ENCODE measurements at regions not wholly inside any gene's neighbourhood (a gene's known extent, or its start where the extent isn't known, plus 50 kb on each side); places are given as distances from the start of the nearest gene placed in this dataset.

- peaks cover 4% of the 10 kb centered on the region for H3K27me3 ChIP-seq
- no peaks in the 10 kb centered on the region for H3K36me3 ChIP-seq
- no peak overlapping the region for H3K27ac ChIP-seq
- H3K9me3 ChIP-seq: no peaks in the 10 kb centered on the region
- no peak for TF ChIP-seq CTCF (IDR thresholded peaks at IDR 0.05)
- TF ChIP-seq POLR2AphosphoS5 (IDR thresholded peaks at IDR 0.05): no peak
- no peak for TF ChIP-seq EP300 (IDR thresholded peaks at IDR 0.05)
- no peak for TF ChIP-seq POLR2A (IDR thresholded peaks at IDR 0.05)
- H3K4me1 ChIP-seq: no peaks in the 10 kb centered on the region
- H3K4me3 ChIP-seq: no peak overlapping the region
- no peak for ATAC-seq
These were observed 226.3 kb downstream of the CDCA7 start for GRCh38 chr2:173580956-173581355.

DNA sequence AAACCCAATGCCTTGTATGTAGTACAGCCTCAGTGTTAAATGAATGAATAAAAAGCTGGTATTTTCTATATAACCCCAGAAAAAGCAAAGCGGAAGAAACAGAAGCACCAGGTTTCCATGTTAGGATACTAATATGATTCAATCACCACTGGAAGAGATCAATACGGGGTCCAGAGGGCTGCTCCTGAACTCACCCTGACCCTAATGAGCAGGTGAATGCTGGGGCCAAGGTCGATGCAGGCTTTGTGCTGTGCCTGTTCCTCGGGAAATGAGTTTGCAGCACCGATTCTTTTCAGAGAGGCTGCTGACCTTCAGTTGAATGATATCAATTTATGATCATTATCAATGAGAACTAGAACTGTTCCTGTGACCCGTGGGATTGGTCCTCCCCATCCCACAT lies 228.5 kb downstream of the CDCA7 start:
- WGBS, 2 donors (ENCODE audit: low coverage in 1 of 2): 69 to 71% methylated on average over 4 to 6 of the region's 6 CpGs
- H3K27ac ChIP-seq: no peak overlapping the region
- ATAC-seq: no peak

GRCh38 chr2:173584000-173584399 lies 229.3 kb downstream of the CDCA7 start:
- WGBS, 2 donors (ENCODE audit: low coverage in 1 of 2): 71 to 94% methylated on average over 1 of the region's 1 CpG
- Histone ChIP-seq H3K27me3 (peaks cover 4% of the 10 kb centered on the region), H3K27ac (no peak overlapping the region), H3K4me1 (no peaks in the 10 kb centered on the region), H3K9me3 (no peaks in the 10 kb centered on the region), H3K36me3 (no peaks in the 10 kb centered on the region), H3K4me3 (no peak overlapping the region)
- TF ChIP-seq POLR2A (IDR thresholded peaks at IDR 0.05) (no peak), POLR2AphosphoS5 (IDR thresholded peaks at IDR 0.05) (no peak), EP300 (IDR thresholded peaks at IDR 0.05) (no peak), CTCF (IDR thresholded peaks at IDR 0.05) (no peak)
- ATAC-seq: no peak

More for the DNA sequence above, 228.5 kb downstream of the CDCA7 start:
- Histone ChIP-seq H3K27me3 (peaks cover 4% of the 10 kb centered on the region), H3K36me3 (no peaks in the 10 kb centered on the region), H3K9me3 (no peaks in the 10 kb centered on the region), H3K4me3 (no peak overlapping the region), H3K4me1 (no peaks in the 10 kb centered on the region)
- TF ChIP-seq POLR2AphosphoS5 (IDR thresholded peaks at IDR 0.05) (no peak), EP300 (IDR thresholded peaks at IDR 0.05) (no peak), POLR2A (IDR thresholded peaks at IDR 0.05) (no peak), CTCF (IDR thresholded peaks at IDR 0.05) (no peak)

- Histone ChIP-seq H3K27ac (no peak overlapping the region), H3K4me3 (no peak overlapping the region), H3K36me3 (no peaks in the 10 kb centered on the region), H3K4me1 (no peaks in the 10 kb centered on the region), H3K9me3 (no peaks in the 10 kb centered on the region), H3K27me3 (peaks cover 4% of the 10 kb centered on the region)
- ATAC-seq: no peak
- 58 to 61% methylated on average over 3 to 4 of the region's 4 CpGs for WGBS, 2 donors (ENCODE audit: low coverage in 1 of 2)
- TF ChIP-seq EP300 (IDR thresholded peaks at IDR 0.05): no peak
- no peak for TF ChIP-seq POLR2AphosphoS5 (IDR thresholded peaks at IDR 0.05)
- TF ChIP-seq POLR2A (IDR thresholded peaks at IDR 0.05): no peak
- no peak for TF ChIP-seq CTCF (IDR thresholded peaks at IDR 0.05)
These were observed 230.2 kb downstream of the CDCA7 start for GRCh38 chr2:173584676-173585458.

DNA sequence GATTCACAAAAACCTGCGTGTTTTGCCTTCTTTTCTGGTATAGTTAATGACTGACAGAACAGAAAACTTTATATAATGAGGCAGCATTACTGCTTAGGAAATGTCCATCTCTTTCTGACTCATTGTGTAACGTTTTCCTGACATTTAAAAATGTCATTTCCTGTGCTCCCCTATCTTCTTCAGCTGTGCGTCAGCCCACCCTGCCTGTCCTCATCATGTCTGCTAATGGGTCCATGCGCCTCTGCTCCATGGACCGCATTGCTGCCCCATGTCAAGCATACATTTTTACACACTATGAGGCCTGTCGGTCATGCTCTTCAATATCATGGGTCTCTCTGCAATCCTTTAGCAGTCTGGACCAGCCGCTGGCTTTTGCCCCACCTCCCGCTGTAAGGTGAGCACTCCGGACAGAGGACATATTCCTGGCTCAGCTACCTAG lies 234.3 kb downstream of the CDCA7 start:
- no peaks in the 10 kb centered on the region for H3K27me3 ChIP-seq
- no peaks in the 10 kb centered on the region for H3K36me3 ChIP-seq
- peaks cover 0 to 5% (median 0%) of the 10 kb centered on the region in 3 donors for H3K9me3 ChIP-seq
- no peak overlapping the region for H3K27ac ChIP-seq
- ATAC-seq: no peak
- 65 to 85% methylated on average over 8 to 9 of the region's 9 CpGs for WGBS, 2 donors (ENCODE audit: low coverage in 1 of 2)
- H3K4me3 ChIP-seq: no peak overlapping the region
- H3K4me1 ChIP-seq: no peaks in the 10 kb centered on the region
- TF ChIP-seq POLR2A (IDR thresholded peaks at IDR 0.05): no peak
- no peak for TF ChIP-seq CTCF (IDR thresholded peaks at IDR 0.05)

Data from gastroesophageal sphincter (tissue), 4 donors.